ENCODE measurements at regions not wholly inside any gene's neighbourhood (a gene's known extent, or its start where the extent isn't known, plus 50 kb on each side); places are given as distances from the start of the nearest gene placed in this dataset.

- no peak for DNase-seq (ENCODE audit: low read depth, low spot score)
- Histone ChIP-seq H4K20me1 (ENCODE audit: control insufficient read depth, extremely low read depth, insufficient read depth, low read length) (no peaks in the 10 kb centered on the region), H3K79me2 (ENCODE audit: control insufficient read depth, insufficient read depth, low read length) (no peaks in the 10 kb centered on the region), H3K4me1 (ENCODE audit: control insufficient read depth, extremely low read depth, insufficient read depth, low read length) (no peaks in the 10 kb centered on the region), H3K9me1 (ENCODE audit: control insufficient read depth, extremely low read depth, insufficient read depth, low read length) (no peaks in the 10 kb centered on the region), H3K9ac (ENCODE audit: control insufficient read depth, extremely low read depth, insufficient read depth, low read length) (no peak overlapping the region), H3K4me2 (ENCODE audit: control insufficient read depth, extremely low read depth, insufficient read depth, low read depth, low read length) (no peak overlapping the region), H3K36me3 (ENCODE audit: control insufficient read depth in 2 of 2, extremely low read depth in 1 of 2, insufficient read depth in 2 of 2, low read length in 2 of 2) (no peaks in the 10 kb centered on the region), H3K27ac (ENCODE audit: control insufficient read depth, insufficient read depth, low read length) (no peak overlapping the region), H3K9me3 (ENCODE audit: control insufficient read depth, low read depth, low read length) (no peaks in the 10 kb centered on the region), H2AFZ (ENCODE audit: control insufficient read depth, low read length) (no peak overlapping the region), H3K4me3 (ENCODE audit: control insufficient read depth in 2 of 3, extremely low read depth in 1 of 3, insufficient read depth in 2 of 3, low read depth in 1 of 3, low read length in 3 of 3) (no peak overlapping the region), H3K27me3 (ENCODE audit: control insufficient read depth, extremely low read depth, insufficient read depth, low read length) (no peaks in the 10 kb centered on the region)
- no peak for TF ChIP-seq EZH2 (IDR thresholded peaks at IDR 0.05; ENCODE audit: low read length)
- no peak for FAIRE-seq
- dilution Hi-C loops (cut with MboI; ENCODE audit: extremely low pct_ligation_motif_present, low sequenced_read_pairs), result no loop called here
Measured at GRCh38 chr1:181364801-181365200, 118.5 kb upstream of the CACNA1E start.

- no peaks in the 10 kb centered on the region for H3K27me3 ChIP-seq (ENCODE audit: control insufficient read depth, extremely low read depth, insufficient read depth, low read length)
- no peak overlapping the region for H3K27ac ChIP-seq (ENCODE audit: control insufficient read depth, insufficient read depth, low read length)
- no peak overlapping the region for H3K4me3 ChIP-seq (ENCODE audit: control insufficient read depth in 2 of 3, extremely low read depth in 1 of 3, insufficient read depth in 2 of 3, low read depth in 1 of 3, low read length in 3 of 3)
- no peaks in the 10 kb centered on the region for H4K20me1 ChIP-seq (ENCODE audit: control insufficient read depth, extremely low read depth, insufficient read depth, low read length)
- H3K36me3 ChIP-seq (ENCODE audit: control insufficient read depth in 2 of 2, extremely low read depth in 1 of 2, insufficient read depth in 2 of 2, low read length in 2 of 2), result no peaks in the 10 kb centered on the region
- no peak overlapping the region for H2AFZ ChIP-seq (ENCODE audit: control insufficient read depth, low read length)
- no peaks in the 10 kb centered on the region for H3K9me1 ChIP-seq (ENCODE audit: control insufficient read depth, extremely low read depth, insufficient read depth, low read length)
- no peak overlapping the region for H3K9ac ChIP-seq (ENCODE audit: control insufficient read depth, extremely low read depth, insufficient read depth, low read length)
- FAIRE-seq (no peak), DNase-seq (ENCODE audit: low read depth, low spot score) (no peak)
- no peaks in the 10 kb centered on the region for H3K79me2 ChIP-seq (ENCODE audit: control insufficient read depth, insufficient read depth, low read length)
- dilution Hi-C loops (cut with MboI; ENCODE audit: extremely low pct_ligation_motif_present, low sequenced_read_pairs), result no loop called here
- TF ChIP-seq EZH2 (IDR thresholded peaks at IDR 0.05; ENCODE audit: low read length), result no peak
- TF ChIP-seq CTCF (optimal IDR thresholded peaks at IDR 0.05 in 1 of 3, IDR thresholded peaks at IDR 0.05 in 1 of 3, conservative IDR thresholded peaks at IDR 0.05 in 1 of 3; ENCODE audit: extremely low read depth in 1 of 3, insufficient read depth in 2 of 3, low read length in 3 of 3), result no peak
- no peak overlapping the region for H3K4me2 ChIP-seq (ENCODE audit: control insufficient read depth, extremely low read depth, insufficient read depth, low read depth, low read length)
- no peaks in the 10 kb centered on the region for H3K4me1 ChIP-seq (ENCODE audit: control insufficient read depth, extremely low read depth, insufficient read depth, low read length)
- H3K9me3 ChIP-seq (ENCODE audit: control insufficient read depth, low read depth, low read length), result no peaks in the 10 kb centered on the region
Measured at GRCh38 chr1:181366910-181367309, 116.4 kb upstream of the CACNA1E start.

GRCh38 chr1:181369416-181369815 lies 113.9 kb upstream of the CACNA1E start:
- Histone ChIP-seq H3K4me2 (ENCODE audit: control insufficient read depth, extremely low read depth, insufficient read depth, low read depth, low read length) (no peak overlapping the region), H3K27me3 (ENCODE audit: control insufficient read depth, extremely low read depth, insufficient read depth, low read length) (no peaks in the 10 kb centered on the region), H3K9ac (ENCODE audit: control insufficient read depth, extremely low read depth, insufficient read depth, low read length) (no peak overlapping the region), H3K9me1 (ENCODE audit: control insufficient read depth, extremely low read depth, insufficient read depth, low read length) (no peaks in the 10 kb centered on the region), H3K27ac (ENCODE audit: control insufficient read depth, insufficient read depth, low read length) (no peak overlapping the region), H2AFZ (ENCODE audit: control insufficient read depth, low read length) (no peak overlapping the region), H4K20me1 (ENCODE audit: control insufficient read depth, extremely low read depth, insufficient read depth, low read length) (no peaks in the 10 kb centered on the region), H3K4me1 (ENCODE audit: control insufficient read depth, extremely low read depth, insufficient read depth, low read length) (no peaks in the 10 kb centered on the region), H3K36me3 (ENCODE audit: control insufficient read depth in 2 of 2, extremely low read depth in 1 of 2, insufficient read depth in 2 of 2, low read length in 2 of 2) (no peaks in the 10 kb centered on the region), H3K4me3 (ENCODE audit: control insufficient read depth in 2 of 3, extremely low read depth in 1 of 3, insufficient read depth in 2 of 3, low read depth in 1 of 3, low read length in 3 of 3) (no peak overlapping the region), H3K9me3 (ENCODE audit: control insufficient read depth, low read depth, low read length) (no peaks in the 10 kb centered on the region), H3K79me2 (ENCODE audit: control insufficient read depth, insufficient read depth, low read length) (no peaks in the 10 kb centered on the region)
- FAIRE-seq, result no peak
- no peak for DNase-seq (ENCODE audit: low read depth, low spot score)
- dilution Hi-C loops (cut with MboI; ENCODE audit: extremely low pct_ligation_motif_present, low sequenced_read_pairs), result no loop called here
- no peak for TF ChIP-seq CTCF (optimal IDR thresholded peaks at IDR 0.05 in 1 of 3, IDR thresholded peaks at IDR 0.05 in 1 of 3, conservative IDR thresholded peaks at IDR 0.05 in 1 of 3; ENCODE audit: extremely low read depth in 1 of 3, insufficient read depth in 2 of 3, low read length in 3 of 3)
- TF ChIP-seq EZH2 (IDR thresholded peaks at IDR 0.05; ENCODE audit: low read length), result no peak
